Spleen (tissue), 11 donors: ENCODE measurements at regions not wholly inside any gene's neighbourhood (a gene's known extent, or its start where the extent isn't known, plus 50 kb on each side); places are given as distances from the start of the nearest gene placed in this dataset.

Experiments
- DNase-seq: peaks from one replicate; pipeline ENCODE4 v3.0.0-alpha.2; 2020
- H3K27ac ChIP-seq, 8 donors: fragments of 200-600 bp; sonication (generic) in 7 of 8; 1 replicate in 4 of 8; 2 replicates in 4 of 8; pipeline versions ENCODE4 v1.5.0 to v1.8.0; 2016 to 2021; ENCODE audit warnings: inconsistent platforms in 4 of 8, mild to moderate bottlenecking in 4 of 8, moderate library complexity in 1 of 8
- H3K27me3 ChIP-seq, 7 donors: fragments of 200-600 bp; sonication (generic) in 6 of 7; replicated peaks in 1 of 7; 1 replicate in 4 of 7; 2 replicates in 3 of 7; pipeline versions ENCODE4 v1.5.0 to v1.8.0; 2016 to 2021; ENCODE audit warnings: inconsistent platforms in 3 of 7, mild to moderate bottlenecking in 1 of 7
- H3K36me3 ChIP-seq, 6 donors: fragments of 200-600 bp; sonication (generic) in 5 of 6; 1 replicate in 4 of 6; 2 replicates in 2 of 6; pipeline versions ENCODE4 v1.5.0 to v1.8.0; 2016 to 2021; ENCODE audit warnings: inconsistent platforms in 2 of 6
- H3K4me1 ChIP-seq, 6 donors: fragments of 200-600 bp; sonication (generic) in 5 of 6; 1 replicate in 3 of 6; 2 replicates in 3 of 6; pipeline versions ENCODE4 v1.5.0 to v1.8.0; 2016 to 2021; ENCODE audit warnings: inconsistent platforms in 3 of 6
- H3K4me3 ChIP-seq, 8 donors: fragments of 200-600 bp; sonication (generic) in 7 of 8; 1 replicate in 4 of 8; 2 replicates in 4 of 8; pipeline versions ENCODE4 v1.5.0 to v1.8.0; 2016 to 2021; ENCODE audit warnings: inconsistent platforms in 4 of 8, mild to moderate bottlenecking in 4 of 8, moderate library complexity in 2 of 8
- H3K9me3 ChIP-seq, 8 donors: fragments of 200-600 bp; sonication (generic) in 7 of 8; 1 replicate in 4 of 8; 2 replicates in 4 of 8; pipeline versions ENCODE4 v1.5.0 to v1.8.0; 2016 to 2021; ENCODE audit warnings: inconsistent platforms in 4 of 8
- CTCF ChIP-seq, 11 experiments: fragments of 200-600 bp in 7 of 11; fragments of 450-650 bp in 4 of 11; sonication (generic) in 4 of 11; IDR thresholded peaks in 8 of 11; conservative IDR thresholded peaks in 3 of 11; 1 replicate in 7 of 11; 2 replicates in 4 of 11; pipeline versions ENCODE4 v1.4.0 to v1.8.0; 2016 to 2021; ENCODE audit warnings: antibody characterized with exemption in 11 of 11, inconsistent platforms in 4 of 11, mild to moderate bottlenecking in 1 of 11
- POLR2A ChIP-seq, 3 donors: fragments of 450-650 bp; IDR thresholded peaks; one replicate each; pipeline ENCODE4 v1.5.1; 2017; ENCODE audit warnings: antibody characterized with exemption in 3 of 3, mild to moderate bottlenecking in 1 of 3
- POLR2AphosphoS5 ChIP-seq, 3 donors: sonication (generic); formaldehyde crosslinking; IDR thresholded peaks; one replicate each; pipeline ENCODE4 v1.5.1; 2017; ENCODE audit warnings: antibody characterized with exemption in 3 of 3
- WGBS, 5 donors: extraction: QIAGEN DNeasy Blood & Tissue Kit in 3 of 5; methylation state at CpG; one replicate each; pipeline versions ENCODE4 v1.1.5 to v1.1.7; 2013 to 2018; 5-methylcytosine and 5-hydroxymethylcytosine counted together
- intact Hi-C: fragments of 100-400 bp; cut with DNase I; formaldehyde crosslinking; loops from one replicate; pipeline ENCODE4 v1.15.0; 2023; ENCODE audit warnings: low total_unique reads
- donor health status: healthy with polysubstance abuse.
- donor health status: DM: no; HTN: no; CAD: no; lungs with moderate emphysema.
- donor health status: DM: no; HTN: no; CAD: no.
- donor health status: Bipolar disorder and iron deficiency.
- donor health status: healthy.
- donor health status: DM: no; HTN: no; CAD: no.
- donor health status: DM: yes; HTN: yes; CAD: no.

- Histone ChIP-seq H3K4me1 (peaks cover 0 to 7% (median 0%) of the 10 kb centered on the region in 6 donors), H3K4me3 (no peak overlapping the region), H3K9me3 (no peaks in the 10 kb centered on the region), H3K36me3 (no peaks in the 10 kb centered on the region), H3K27me3 (peaks cover 0 to 17% (median 0%) of the 10 kb centered on the region in 7 donors), H3K27ac (no peak overlapping the region)
- TF ChIP-seq POLR2A (IDR thresholded peaks at IDR 0.05) (no peak), CTCF (IDR thresholded peaks at IDR 0.05 in 8 of 11, conservative IDR thresholded peaks at IDR 0.05 in 3 of 11) (no peak), POLR2AphosphoS5 (IDR thresholded peaks at IDR 0.05) (no peak)
- no peak for DNase-seq
- intact Hi-C loops = no loop called here
- 79 to 93% (median 87%) methylated on average over 4 of the region's 4 CpGs for WGBS, 5 donors
Measured at GRCh38 chr16:65622871-65623270, 501.0 kb upstream of the CDH11 start.

GRCh38 chr16:65622151-65622550, 500.3 kb upstream of the CDH11 start:
- intact Hi-C loops = no loop called here
- H3K36me3 ChIP-seq = no peaks in the 10 kb centered on the region
- H3K27me3 ChIP-seq = peaks cover 0 to 24% (median 0%) of the 10 kb centered on the region in 7 donors
- DNase-seq = no peak
- TF ChIP-seq POLR2A (IDR thresholded peaks at IDR 0.05) = no peak
- TF ChIP-seq CTCF (IDR thresholded peaks at IDR 0.05 in 8 of 11, conservative IDR thresholded peaks at IDR 0.05 in 3 of 11) = no peak
- no peak for TF ChIP-seq POLR2AphosphoS5 (IDR thresholded peaks at IDR 0.05)
- no peak overlapping the region for H3K27ac ChIP-seq
- H3K4me3 ChIP-seq = no peak overlapping the region
- WGBS, 5 donors = 78 to 92% (median 87%) methylated on average over 5 of the region's 5 CpGs
- no peaks in the 10 kb centered on the region for H3K9me3 ChIP-seq
- H3K4me1 ChIP-seq = peaks cover 0 to 7% (median 0%) of the 10 kb centered on the region in 6 donors

- H3K4me1 ChIP-seq = peaks cover 0 to 7% (median 0%) of the 10 kb centered on the region in 6 donors
- 80 to 89% (median 84%) methylated on average over 3 of the region's 3 CpGs for WGBS, 5 donors
- no peak overlapping the region for H3K4me3 ChIP-seq
- no peaks in the 10 kb centered on the region for H3K9me3 ChIP-seq
- no peak for DNase-seq
- intact Hi-C loops = no loop called here
- TF ChIP-seq POLR2A (IDR thresholded peaks at IDR 0.05) (no peak), POLR2AphosphoS5 (IDR thresholded peaks at IDR 0.05) (no peak), CTCF (IDR thresholded peaks at IDR 0.05 in 8 of 11, conservative IDR thresholded peaks at IDR 0.05 in 3 of 11) (no peak)
- peaks cover 0 to 28% (median 0%) of the 10 kb centered on the region in 7 donors for H3K27me3 ChIP-seq
- H3K27ac ChIP-seq = no peak overlapping the region
- no peaks in the 10 kb centered on the region for H3K36me3 ChIP-seq
Measured at GRCh38 chr16:65621640-65622039, 499.8 kb upstream of the CDH11 start.

- H3K4me3 ChIP-seq = no peak overlapping the region
- H3K27me3 ChIP-seq = peaks cover 0 to 28% (median 0%) of the 10 kb centered on the region in 7 donors
- H3K27ac ChIP-seq = no peak overlapping the region
- H3K9me3 ChIP-seq = peaks cover 0 to under 1% (median 0%) of the 10 kb centered on the region in 8 donors
- WGBS, 5 donors = 57 to 72% (median 68%) methylated on average over 3 of the region's 3 CpGs
- no peak for TF ChIP-seq CTCF (IDR thresholded peaks at IDR 0.05 in 8 of 11, conservative IDR thresholded peaks at IDR 0.05 in 3 of 11)
- TF ChIP-seq POLR2AphosphoS5 (IDR thresholded peaks at IDR 0.05) = no peak
- no peak for TF ChIP-seq POLR2A (IDR thresholded peaks at IDR 0.05)
- no peaks in the 10 kb centered on the region for H3K36me3 ChIP-seq
- intact Hi-C loops = no loop called here
- DNase-seq = no peak
- peaks cover 0 to 7% (median 0%) of the 10 kb centered on the region in 6 donors for H3K4me1 ChIP-seq
Measured at GRCh38 chr16:65619606-65620005, 497.7 kb upstream of the CDH11 start.
